AG10803 (cell line): ENCODE measurements at regions not wholly inside any gene's neighbourhood (a gene's known extent, or its start where the extent isn't known, plus 50 kb on each side); places are given as distances from the start of the nearest gene placed in this dataset.

ENCODE experiments used
- DNase-seq: peaks from one replicate; pipeline ENCODE4 v3.0.0; 2010; ENCODE audit warnings: low read depth
- H3K4me3 ChIP-seq: 2 replicates; pipeline ENCODE4 v1.5.1; 2011; ENCODE audit warnings: mild to moderate bottlenecking, low read length, control low read depth
- CTCF ChIP-seq: conservative IDR thresholded peaks from 2 replicates; pipeline ENCODE4 v1.5.1; 2011; ENCODE audit warnings: mild to moderate bottlenecking, low read length, control low read depth, inconsistent platforms

DNA sequence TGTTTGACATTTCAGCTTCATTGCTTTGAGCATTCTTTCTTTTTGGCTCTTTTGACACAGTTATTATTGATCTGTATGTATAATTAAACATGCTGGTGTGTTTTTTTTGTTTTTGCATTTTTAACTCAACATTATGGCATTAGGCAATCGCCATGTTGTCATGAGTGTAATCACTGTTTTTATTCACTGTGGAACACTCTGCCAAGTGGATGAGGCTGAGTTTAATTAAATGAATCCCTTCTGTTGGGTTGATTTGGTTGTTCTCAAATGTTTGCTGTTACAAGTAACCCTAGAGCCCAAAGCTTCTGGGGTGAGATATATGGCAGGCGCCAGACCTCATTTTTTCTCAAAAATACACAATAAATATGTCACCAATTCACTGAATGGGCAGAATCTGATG, 428.1 kb downstream of the MATN1 start:
- no peak for TF ChIP-seq CTCF
- DNase-seq = no peak
- no peak overlapping the region for H3K4me3 ChIP-seq

DNA sequence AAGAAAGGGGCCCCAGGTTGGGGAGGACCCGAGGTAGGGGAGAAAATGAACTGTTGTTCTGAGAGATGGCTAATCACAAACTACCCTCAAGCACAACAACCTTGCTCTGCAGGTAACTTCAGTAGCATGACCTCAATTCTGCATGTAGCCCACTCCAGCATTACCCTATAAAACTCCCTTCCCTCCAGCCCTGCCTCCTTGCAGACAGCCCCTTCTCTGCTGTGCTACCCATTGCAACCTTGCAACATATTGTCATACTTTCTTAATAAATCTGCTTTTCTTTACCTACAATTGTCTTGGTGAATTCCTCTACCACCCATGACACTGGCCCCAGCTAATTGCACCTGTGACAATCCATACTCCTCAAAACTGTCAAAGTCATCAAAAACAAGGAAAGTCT, 428.9 kb downstream of the MATN1 start:
- H3K4me3 ChIP-seq = no peak overlapping the region
- TF ChIP-seq CTCF = no peak
- DNase-seq = no peak

DNA sequence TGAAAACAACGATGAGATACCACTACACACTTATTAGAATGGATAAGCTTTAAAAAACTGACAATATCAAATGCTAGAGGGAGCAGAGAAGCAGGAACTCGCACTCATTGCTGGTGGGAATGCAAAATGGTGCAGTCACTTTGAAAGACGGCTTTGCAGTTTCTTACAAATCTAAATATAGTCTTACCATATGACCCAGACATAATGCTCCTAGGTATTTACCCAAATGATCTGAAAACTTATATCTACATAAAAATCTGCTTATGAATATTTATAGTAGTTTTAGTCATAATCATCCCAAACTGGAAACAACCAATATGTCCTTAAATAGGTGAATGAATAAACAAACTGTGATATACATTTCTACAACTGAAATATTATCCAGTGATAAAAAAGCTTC, 430.9 kb downstream of the MATN1 start:
- DNase-seq = no peak
- TF ChIP-seq CTCF = no peak
- no peak overlapping the region for H3K4me3 ChIP-seq

- no peak for TF ChIP-seq CTCF
- no peak for DNase-seq
- H3K4me3 ChIP-seq = no peak overlapping the region
Observed at GRCh38 chr1:30291526-30291925, 431.9 kb downstream of the MATN1 start.

- no peak for DNase-seq
- TF ChIP-seq CTCF = no peak
- H3K4me3 ChIP-seq = no peak overlapping the region
Observed at GRCh38 chr1:30290581-30290980, 432.8 kb downstream of the MATN1 start.

DNA sequence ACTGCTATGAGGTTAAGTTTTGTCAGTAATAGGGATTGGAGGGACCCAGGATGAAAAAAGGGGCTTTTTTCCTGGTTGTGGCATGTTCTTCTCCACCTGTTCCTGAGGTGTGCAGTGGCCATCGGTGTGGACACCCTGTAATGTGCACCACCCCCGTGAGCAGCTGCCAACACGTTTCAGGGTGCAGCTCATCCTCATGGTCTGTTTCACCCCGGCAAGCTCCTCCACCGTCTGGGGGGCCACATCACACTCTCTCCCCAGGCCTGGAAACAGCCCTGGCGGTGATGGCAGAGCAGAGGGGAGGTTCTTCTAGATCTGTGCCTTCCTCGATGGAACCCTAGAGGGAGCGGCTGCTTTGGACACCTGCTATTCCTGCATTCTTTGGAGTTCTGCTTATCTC, 435.4 kb downstream of the MATN1 start:
- H3K4me3 ChIP-seq = no peak overlapping the region
- TF ChIP-seq CTCF = no peak

DNA sequence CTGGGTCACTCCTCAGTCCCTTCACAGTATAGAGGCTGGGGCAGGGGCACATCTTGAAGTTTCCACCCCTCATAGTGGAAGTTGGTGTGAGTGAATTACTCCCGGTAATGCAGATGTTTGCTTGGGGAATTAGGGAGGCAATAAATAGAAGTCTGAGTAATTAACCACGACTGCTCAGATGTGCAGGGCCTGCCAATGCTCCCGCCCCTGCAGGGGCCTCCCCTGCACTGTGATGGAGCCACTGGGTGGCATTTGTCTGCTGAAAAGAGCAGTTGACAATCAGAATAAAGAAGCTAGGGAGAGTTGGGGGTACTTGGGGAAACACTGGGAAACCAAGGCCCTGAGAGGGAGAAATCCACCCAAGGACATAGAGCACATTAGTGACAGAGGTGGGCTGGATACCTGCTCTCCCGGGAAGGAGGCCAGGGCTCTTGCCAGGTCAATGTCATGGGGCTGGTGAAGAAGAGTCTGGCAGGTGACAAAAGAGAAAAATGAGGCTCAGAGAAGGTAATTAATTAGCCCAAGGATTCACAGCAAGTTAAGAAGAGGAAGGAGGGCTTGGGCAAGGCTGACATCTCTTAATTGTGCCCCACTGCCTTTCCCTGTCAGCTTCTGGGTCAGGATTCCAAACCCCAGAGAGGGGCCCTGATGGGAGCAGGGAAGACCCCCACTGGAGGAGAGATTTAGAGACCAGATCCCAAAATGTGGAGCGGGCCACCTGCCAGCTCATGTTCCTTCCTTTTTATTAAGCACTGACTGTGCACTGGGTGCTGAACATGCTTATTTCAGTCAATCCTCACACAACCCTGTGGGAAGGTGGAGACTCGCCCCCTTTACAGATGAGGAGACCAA, 436.2 kb downstream of the MATN1 start:
- TF ChIP-seq CTCF = no peak
- H3K4me3 ChIP-seq = no peak overlapping the region
- no peak for DNase-seq

More for the DNA sequence above, 435.4 kb downstream of the MATN1 start:
- no peak for DNase-seq
